Testis (tissue), 2 donors: ENCODE measurements at regions not wholly inside any gene's neighbourhood (a gene's known extent, or its start where the extent isn't known, plus 50 kb on each side); places are given as distances from the start of the nearest gene placed in this dataset.

Experiments
- POLR2A ChIP-seq: fragments of 450-650 bp; IDR thresholded peaks from one replicate; pipeline ENCODE4 v1.6.1; 2017; ENCODE audit warnings: antibody characterized with exemption, mild to moderate bottlenecking, moderate library complexity
- TF ChIP-seq, protein P1 (sequence below), 3 experiments: fragments of 450-650 bp in 2 of 3; fragments of 200-600 bp in 1 of 3; sonication (generic) in 1 of 3; IDR thresholded peaks; one replicate each; pipeline ENCODE4 v1.5.1; 2016 to 2019; ENCODE audit warnings: antibody characterized with exemption in 3 of 3, mild to moderate bottlenecking in 2 of 3, moderate library complexity in 1 of 3

DNA sequence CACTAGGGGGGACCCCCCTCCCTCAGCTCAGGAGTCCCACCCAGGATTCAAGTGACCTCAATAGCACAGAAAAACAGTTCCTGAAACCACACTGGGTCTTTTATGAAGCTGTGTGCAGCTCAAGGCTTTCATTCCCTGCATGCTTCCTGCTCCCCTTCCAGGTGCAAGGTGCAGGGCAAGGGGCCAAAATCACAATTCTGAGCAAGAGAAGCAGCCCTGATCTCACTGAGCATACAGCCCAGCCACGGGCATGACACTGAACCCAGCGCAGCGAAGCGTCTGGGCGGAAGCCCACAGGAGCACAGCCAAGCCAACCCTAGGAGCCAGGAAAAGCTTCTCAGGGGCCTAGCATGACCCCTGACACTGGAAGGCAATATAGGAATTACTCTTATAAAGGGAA is 62.9 kb downstream of the IRX2 start:
- TF ChIP-seq, protein P1, sequence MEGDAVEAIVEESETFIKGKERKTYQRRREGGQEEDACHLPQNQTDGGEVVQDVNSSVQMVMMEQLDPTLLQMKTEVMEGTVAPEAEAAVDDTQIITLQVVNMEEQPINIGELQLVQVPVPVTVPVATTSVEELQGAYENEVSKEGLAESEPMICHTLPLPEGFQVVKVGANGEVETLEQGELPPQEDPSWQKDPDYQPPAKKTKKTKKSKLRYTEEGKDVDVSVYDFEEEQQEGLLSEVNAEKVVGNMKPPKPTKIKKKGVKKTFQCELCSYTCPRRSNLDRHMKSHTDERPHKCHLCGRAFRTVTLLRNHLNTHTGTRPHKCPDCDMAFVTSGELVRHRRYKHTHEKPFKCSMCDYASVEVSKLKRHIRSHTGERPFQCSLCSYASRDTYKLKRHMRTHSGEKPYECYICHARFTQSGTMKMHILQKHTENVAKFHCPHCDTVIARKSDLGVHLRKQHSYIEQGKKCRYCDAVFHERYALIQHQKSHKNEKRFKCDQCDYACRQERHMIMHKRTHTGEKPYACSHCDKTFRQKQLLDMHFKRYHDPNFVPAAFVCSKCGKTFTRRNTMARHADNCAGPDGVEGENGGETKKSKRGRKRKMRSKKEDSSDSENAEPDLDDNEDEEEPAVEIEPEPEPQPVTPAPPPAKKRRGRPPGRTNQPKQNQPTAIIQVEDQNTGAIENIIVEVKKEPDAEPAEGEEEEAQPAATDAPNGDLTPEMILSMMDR (IDR thresholded peaks at IDR 0.05): no peak
- no peak for TF ChIP-seq POLR2A
